ENCODE measurements at regions not wholly inside any gene's neighbourhood (a gene's known extent, or its start where the extent isn't known, plus 50 kb on each side); places are given as distances from the start of the nearest gene placed in this dataset.
"Not testable (repeated sequence)": the region's sequence is repeated elsewhere in the genome, so short reads cannot be mapped to it uniquely, and the experiment has no call there.

GRCh38 chr21:28126521-28127174, 866.0 kb downstream of the LTN1 start:
- DNase-seq (ENCODE audit: low spot score), result no peak

- no peak for DNase-seq (ENCODE audit: low spot score)
These were observed 868.1 kb downstream of the LTN1 start for GRCh38 chr21:28124541-28124940.

DNA sequence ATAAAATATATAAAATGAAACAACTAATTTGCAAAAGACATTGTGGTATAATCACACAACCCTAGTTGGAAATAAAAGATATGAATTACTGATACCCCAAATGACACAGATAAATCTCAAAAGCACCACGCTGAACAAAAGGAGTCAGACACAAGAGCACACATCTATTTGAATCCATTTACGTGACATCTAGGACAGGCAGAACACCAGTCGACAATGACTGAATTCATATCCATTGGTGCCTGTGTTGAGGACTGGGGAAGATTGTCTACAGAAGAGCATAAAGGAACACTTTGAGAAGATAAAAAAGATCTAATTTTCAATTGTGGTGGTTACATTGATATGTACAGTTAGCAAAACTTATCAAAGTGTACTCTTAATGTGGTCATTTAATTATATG, 874.1 kb downstream of the LTN1 start:
- no peak for DNase-seq (ENCODE audit: low spot score)

DNA sequence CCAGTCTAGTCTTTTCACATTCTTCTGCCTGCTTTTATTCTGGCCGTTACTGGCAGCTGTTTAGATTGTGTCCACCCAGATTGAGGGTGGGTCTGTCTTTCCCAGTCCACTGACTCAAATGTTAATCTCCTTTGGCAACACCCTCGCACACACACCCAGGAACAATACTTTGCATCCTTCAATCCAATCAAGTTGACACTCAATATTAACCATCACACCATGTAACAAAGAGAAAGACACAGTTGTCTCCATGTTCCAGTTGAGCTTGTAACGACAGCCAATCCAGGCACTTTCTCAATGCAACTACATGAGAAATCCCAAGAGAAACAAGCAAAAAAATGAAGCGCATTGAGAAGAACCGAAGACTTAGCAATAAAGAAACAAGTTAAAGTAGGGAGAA, 877.7 kb downstream of the LTN1 start:
- DNase-seq (ENCODE audit: low spot score), result not testable (repeated sequence)

- DNase-seq (ENCODE audit: low spot score), result no peak
These were observed 879.0 kb downstream of the LTN1 start for GRCh38 chr21:28113718-28114117.

- no peak for DNase-seq (ENCODE audit: low spot score)
These were observed 880.2 kb downstream of the LTN1 start for GRCh38 chr21:28112511-28112910.

- no peak for DNase-seq (ENCODE audit: low spot score)
These were observed 881.5 kb downstream of the LTN1 start for GRCh38 chr21:28111151-28111619.

GRCh38 chr21:28110716-28111115, 882.0 kb downstream of the LTN1 start:
- no peak for DNase-seq (ENCODE audit: low spot score)

GRCh38 chr21:28110074-28110473, 882.6 kb downstream of the LTN1 start:
- DNase-seq (ENCODE audit: low spot score), result no peak

GRCh38 chr21:28106370-28106890, 886.2 kb downstream of the LTN1 start:
- DNase-seq (ENCODE audit: low spot score), result no peak

- DNase-seq (ENCODE audit: low spot score), result no peak
These were observed 888.3 kb downstream of the LTN1 start for GRCh38 chr21:28104346-28104745.

GRCh38 chr21:28100366-28100765, 892.3 kb downstream of the LTN1 start:
- no peak for DNase-seq (ENCODE audit: low spot score)

DNA sequence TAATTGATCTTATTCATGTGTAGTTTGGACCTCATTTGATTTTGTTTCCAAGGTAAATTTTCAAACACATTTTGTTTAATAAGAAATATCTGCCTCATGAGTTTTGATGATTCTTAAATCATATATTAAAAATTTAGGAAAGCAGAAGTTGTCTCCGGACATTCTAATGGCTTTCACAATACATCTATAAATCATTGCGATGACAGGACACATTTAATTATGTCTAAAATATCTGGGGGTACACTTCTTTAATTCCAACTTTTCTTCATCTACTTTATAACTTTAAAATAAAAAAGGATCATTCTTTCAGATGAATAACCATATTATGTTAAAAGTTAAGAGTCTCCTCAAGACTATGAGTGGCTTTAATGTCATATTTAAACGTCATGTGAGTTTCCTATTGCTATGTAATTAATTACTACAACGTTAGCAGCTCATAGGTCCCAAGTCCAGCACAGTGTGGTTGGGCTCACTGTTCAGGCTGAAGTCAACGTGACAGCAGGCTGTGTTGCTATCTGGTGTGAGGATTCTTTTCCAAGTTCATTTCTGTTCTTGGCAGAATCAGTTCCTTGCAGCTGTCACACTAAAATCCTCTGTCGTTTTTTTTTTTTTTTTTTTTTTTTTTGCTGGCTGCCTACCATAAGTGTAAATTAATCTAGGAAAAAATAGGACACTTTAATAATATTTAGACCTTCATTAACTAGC, 893.5 kb downstream of the LTN1 start:
- no peak for DNase-seq (ENCODE audit: low spot score)

DNA sequence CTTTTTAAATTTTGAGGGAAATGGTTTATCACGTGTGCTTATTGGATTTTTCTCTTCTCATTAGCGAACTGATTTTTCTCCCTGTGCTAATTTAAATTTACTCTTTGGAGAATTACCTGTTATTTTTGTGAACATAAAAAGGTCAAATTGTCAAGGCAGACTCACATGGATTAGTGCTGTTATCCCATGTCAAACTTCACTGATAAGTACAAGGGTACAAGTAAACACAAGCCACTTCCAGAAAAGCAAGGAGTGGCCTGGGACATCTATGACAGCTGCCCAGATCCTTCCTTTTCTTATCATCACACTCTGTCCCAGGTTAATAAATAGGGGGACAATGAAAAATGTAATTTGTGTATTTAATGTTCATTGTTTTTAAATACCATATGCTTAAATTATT, 901.2 kb downstream of the LTN1 start:
- DNase-seq (ENCODE audit: low spot score), result no peak

DNA sequence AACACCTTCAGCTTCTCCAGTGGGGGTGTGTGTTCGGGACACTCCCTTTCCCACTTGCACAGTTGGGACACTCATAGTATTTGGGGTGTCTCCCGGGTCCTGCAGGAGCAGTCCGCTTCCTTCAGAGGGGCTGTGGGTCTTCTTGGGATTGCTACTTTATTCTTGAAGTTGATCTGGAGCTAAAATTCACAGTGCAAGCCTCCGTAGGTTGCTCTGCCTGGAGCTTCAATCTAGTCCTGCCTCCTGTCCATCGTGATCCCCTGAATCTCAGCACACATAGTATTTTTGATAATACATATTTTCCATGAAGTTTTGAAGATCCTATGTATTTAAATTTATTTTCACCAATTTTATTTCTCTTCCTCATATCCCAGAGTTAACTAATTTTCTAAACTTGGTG, 902.1 kb downstream of the LTN1 start:
- no peak for DNase-seq (ENCODE audit: low spot score)

- no peak for DNase-seq (ENCODE audit: low spot score)
These were observed 902.9 kb downstream of the LTN1 start for GRCh38 chr21:28089599-28090441.

- DNase-seq (ENCODE audit: low spot score), result no peak
These were observed 905.7 kb downstream of the LTN1 start for GRCh38 chr21:28086861-28087581.

DNA sequence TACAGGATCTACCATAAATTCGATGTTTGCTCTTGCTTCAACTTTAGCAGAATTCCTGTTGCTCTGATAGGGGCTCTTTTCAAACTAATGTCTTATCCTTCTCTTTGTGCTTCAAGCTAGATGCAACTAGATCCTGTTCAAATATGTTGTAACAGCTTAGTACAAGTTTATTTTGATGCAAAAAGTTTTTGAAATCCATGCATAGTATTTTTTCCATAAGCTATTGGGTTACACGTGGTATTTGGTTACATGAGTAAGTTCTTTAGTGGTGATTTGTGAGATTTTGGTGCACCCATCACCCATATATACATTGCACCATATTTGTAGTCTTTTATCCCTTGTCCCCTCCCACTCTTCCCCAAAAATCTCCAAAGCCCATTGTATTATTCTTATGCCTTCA, 907.7 kb downstream of the LTN1 start:
- no peak for DNase-seq (ENCODE audit: low spot score)

- DNase-seq (ENCODE audit: low spot score), result no peak
These were observed 909.3 kb downstream of the LTN1 start for GRCh38 chr21:28083350-28083749.

GRCh38 chr21:28078126-28078525, 914.6 kb downstream of the LTN1 start:
- DNase-seq (ENCODE audit: low spot score), result no peak

GRCh38 chr21:28074676-28075075, 918.0 kb downstream of the LTN1 start:
- DNase-seq (ENCODE audit: low spot score), result no peak

- no peak for DNase-seq (ENCODE audit: low spot score)
These were observed 920.1 kb downstream of the LTN1 start for GRCh38 chr21:28072601-28073000.
